ENCODE measurements at regions not wholly inside any gene's neighbourhood (a gene's known extent, or its start where the extent isn't known, plus 50 kb on each side); places are given as distances from the start of the nearest gene placed in this dataset.

DNA sequence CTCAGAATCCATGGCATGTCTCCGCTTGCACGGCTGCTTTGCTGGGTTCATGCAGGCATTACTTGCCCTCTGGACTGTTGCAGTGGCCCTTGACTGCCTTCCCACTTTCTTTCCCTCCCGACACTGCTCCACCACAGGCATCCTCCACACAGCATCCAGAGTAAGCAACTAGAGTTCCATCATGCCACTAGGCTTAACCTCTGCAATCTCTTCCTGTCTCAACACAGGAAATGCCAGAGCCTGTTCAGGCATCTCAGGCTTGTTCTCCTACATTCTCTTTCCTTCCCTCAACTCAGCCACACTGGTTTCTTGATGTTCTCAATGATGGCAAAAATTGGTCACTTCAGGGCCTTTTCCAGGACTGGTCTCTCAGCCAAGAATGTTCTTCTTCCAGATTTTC lies 284.5 kb upstream of the KLF6 start:
- Histone ChIP-seq H3K4me3 (no peak overlapping the region), H3K36me3 (no peaks in the 10 kb centered on the region), H3K9me3 (no peaks in the 10 kb centered on the region), H3K27ac (peak overlapping the region in 5 of 8 donors; percentile 9 to 68 (median 61)), H3K4me1 (peaks cover 10 to 47% (median 14%) of the 10 kb centered on the region in 6 donors), H3K27me3 (replicated peaks in 1 of 7) (no peaks in the 10 kb centered on the region)
- no peak for TF ChIP-seq POLR2AphosphoS5 (IDR thresholded peaks at IDR 0.05)
- no peak for TF ChIP-seq CTCF (IDR thresholded peaks at IDR 0.05 in 8 of 11, conservative IDR thresholded peaks at IDR 0.05 in 3 of 11)
- no peak for TF ChIP-seq POLR2A (IDR thresholded peaks at IDR 0.05)
- intact Hi-C loops (cut with DNase I; ENCODE audit: low total_unique reads), result no loop called here
- no peak for DNase-seq
- 82 to 90% (median 85%) methylated on average over 3 of the region's 3 CpGs for WGBS, 5 donors

DNA sequence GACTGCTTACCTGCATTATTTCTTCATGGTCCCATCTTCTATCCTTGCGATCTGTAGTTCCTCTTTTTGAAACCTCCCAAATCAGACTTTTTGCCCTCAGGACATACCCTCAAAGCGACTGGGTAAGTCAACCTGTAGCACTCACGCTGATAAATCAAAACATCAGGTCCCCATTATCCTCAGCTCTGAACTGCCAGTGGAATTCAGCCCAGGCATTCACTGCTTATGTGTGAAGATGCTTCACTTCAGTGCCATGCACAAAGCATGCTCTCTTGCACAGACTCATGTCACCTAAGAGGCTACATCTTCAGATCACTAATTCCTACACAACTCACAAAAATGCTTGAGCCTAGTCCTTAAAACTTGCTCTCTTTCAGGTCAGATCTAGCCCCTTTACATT lies 283.6 kb upstream of the KLF6 start:
- Histone ChIP-seq H3K4me3 (no peak overlapping the region), H3K36me3 (no peaks in the 10 kb centered on the region), H3K4me1 (peaks cover 9 to 39% (median 14%) of the 10 kb centered on the region in 6 donors), H3K9me3 (no peaks in the 10 kb centered on the region), H3K27me3 (replicated peaks in 1 of 7) (no peaks in the 10 kb centered on the region), H3K27ac (peak overlapping the region in 5 of 8 donors; percentile 28 to 68 (median 61))
- WGBS, 5 donors, result 84 to 95% (median 90%) methylated on average over 3 of the region's 3 CpGs
- TF ChIP-seq POLR2AphosphoS5 (IDR thresholded peaks at IDR 0.05), result no peak
- TF ChIP-seq CTCF (IDR thresholded peaks at IDR 0.05 in 8 of 11, conservative IDR thresholded peaks at IDR 0.05 in 3 of 11), result no peak
- no peak for TF ChIP-seq POLR2A (IDR thresholded peaks at IDR 0.05)
- no peak for DNase-seq
- intact Hi-C loops (cut with DNase I; ENCODE audit: low total_unique reads), result no loop called here

DNA sequence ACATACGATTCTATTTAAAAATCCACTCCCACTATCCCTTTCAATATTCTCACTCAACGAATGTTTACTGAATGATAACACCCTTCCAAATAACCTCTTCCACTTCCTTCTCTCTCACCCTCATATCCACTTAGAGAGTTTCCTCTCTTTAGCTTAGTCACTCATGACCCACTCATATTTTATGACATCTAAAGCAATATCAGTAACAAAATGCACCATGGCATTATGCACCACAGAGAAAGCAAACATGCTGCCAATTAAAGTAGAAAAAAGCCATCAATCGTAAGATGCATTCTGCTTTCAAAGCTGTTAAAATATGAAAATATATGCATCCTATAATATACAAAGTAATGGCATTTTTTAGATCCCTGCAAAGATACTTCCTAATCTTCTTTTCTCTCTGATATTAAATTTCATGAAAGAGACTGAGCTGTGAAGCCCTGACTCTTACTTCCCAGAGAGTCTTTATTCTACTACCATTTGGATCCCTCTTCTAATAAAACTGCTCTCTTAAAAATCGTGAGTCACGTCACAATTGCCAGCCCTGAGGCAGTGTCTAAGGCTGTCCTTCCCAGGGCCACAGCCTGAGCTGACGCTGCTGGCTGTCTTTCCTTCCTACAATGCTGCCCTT lies 283.0 kb upstream of the KLF6 start:
- Histone ChIP-seq H3K9me3 (no peaks in the 10 kb centered on the region), H3K4me1 (peaks cover 9 to 39% (median 14%) of the 10 kb centered on the region in 6 donors), H3K27ac (peak overlapping the region in 6 of 8 donors; percentile 7 to 68 (median 54)), H3K4me3 (no peak overlapping the region), H3K36me3 (no peaks in the 10 kb centered on the region), H3K27me3 (replicated peaks in 1 of 7) (no peaks in the 10 kb centered on the region)
- 46 to 54% (median 49%) methylated on average over 6 of the region's 6 CpGs for WGBS, 5 donors
- no peak for TF ChIP-seq CTCF (IDR thresholded peaks at IDR 0.05 in 8 of 11, conservative IDR thresholded peaks at IDR 0.05 in 3 of 11)
- no peak for TF ChIP-seq POLR2AphosphoS5 (IDR thresholded peaks at IDR 0.05)
- no peak for TF ChIP-seq POLR2A (IDR thresholded peaks at IDR 0.05)
- DNase-seq, result no peak
- intact Hi-C loops (cut with DNase I; ENCODE audit: low total_unique reads), result no loop called here

- Histone ChIP-seq H3K4me1 (peaks cover 10 to 39% (median 14%) of the 10 kb centered on the region in 6 donors), H3K4me3 (no peak overlapping the region), H3K9me3 (no peaks in the 10 kb centered on the region), H3K27ac (peak overlapping the region in 6 of 8 donors; percentile 7 to 68 (median 56)), H3K36me3 (no peaks in the 10 kb centered on the region), H3K27me3 (replicated peaks in 1 of 7) (no peaks in the 10 kb centered on the region)
- WGBS, 5 donors, result 35 to 46% (median 44%) methylated on average over 5 of the region's 5 CpGs
- TF ChIP-seq POLR2A (IDR thresholded peaks at IDR 0.05), result no peak
- TF ChIP-seq POLR2AphosphoS5 (IDR thresholded peaks at IDR 0.05), result peak in 1 of 3 donors; percentile 31
- intact Hi-C loops (cut with DNase I; ENCODE audit: low total_unique reads), result no loop called here
- DNase-seq, result no peak
Measured at GRCh38 chr10:4067531-4067930, 282.5 kb upstream of the KLF6 start.
